ENCODE measurements at regions not wholly inside any gene's neighbourhood (a gene's known extent, or its start where the extent isn't known, plus 50 kb on each side); places are given as distances from the start of the nearest gene placed in this dataset.

- Histone ChIP-seq H3K9me3 (no peaks in the 10 kb centered on the region), H3K4me1 (no peaks in the 10 kb centered on the region), H3K9ac (ENCODE audit: low read depth in 2 of 2, low read length in 2 of 2) (no peak overlapping the region), H3K27me3 (no peaks in the 10 kb centered on the region), H3K27ac (no peak overlapping the region), H3K36me3 (no peaks in the 10 kb centered on the region), H3K4me3 (no peak overlapping the region)
- DNase-seq, result no peak
- intact Hi-C loops (cut with DNase I), result no loop called here
- TF ChIP-seq, protein P1, sequence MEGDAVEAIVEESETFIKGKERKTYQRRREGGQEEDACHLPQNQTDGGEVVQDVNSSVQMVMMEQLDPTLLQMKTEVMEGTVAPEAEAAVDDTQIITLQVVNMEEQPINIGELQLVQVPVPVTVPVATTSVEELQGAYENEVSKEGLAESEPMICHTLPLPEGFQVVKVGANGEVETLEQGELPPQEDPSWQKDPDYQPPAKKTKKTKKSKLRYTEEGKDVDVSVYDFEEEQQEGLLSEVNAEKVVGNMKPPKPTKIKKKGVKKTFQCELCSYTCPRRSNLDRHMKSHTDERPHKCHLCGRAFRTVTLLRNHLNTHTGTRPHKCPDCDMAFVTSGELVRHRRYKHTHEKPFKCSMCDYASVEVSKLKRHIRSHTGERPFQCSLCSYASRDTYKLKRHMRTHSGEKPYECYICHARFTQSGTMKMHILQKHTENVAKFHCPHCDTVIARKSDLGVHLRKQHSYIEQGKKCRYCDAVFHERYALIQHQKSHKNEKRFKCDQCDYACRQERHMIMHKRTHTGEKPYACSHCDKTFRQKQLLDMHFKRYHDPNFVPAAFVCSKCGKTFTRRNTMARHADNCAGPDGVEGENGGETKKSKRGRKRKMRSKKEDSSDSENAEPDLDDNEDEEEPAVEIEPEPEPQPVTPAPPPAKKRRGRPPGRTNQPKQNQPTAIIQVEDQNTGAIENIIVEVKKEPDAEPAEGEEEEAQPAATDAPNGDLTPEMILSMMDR (IDR thresholded peaks at IDR 0.05), result no peak
Observed at GRCh38 chr1:217164403-217164802, 441.2 kb upstream of the ESRRG start.

GRCh38 chr1:217153361-217153760, 430.1 kb upstream of the ESRRG start:
- no peaks in the 10 kb centered on the region for H3K4me1 ChIP-seq
- peaks cover 2% of the 10 kb centered on the region for H3K9me3 ChIP-seq
- H3K36me3 ChIP-seq, result no peaks in the 10 kb centered on the region
- TF ChIP-seq, protein P1 (IDR thresholded peaks at IDR 0.05), result no peak
- H3K9ac ChIP-seq (ENCODE audit: low read depth in 2 of 2, low read length in 2 of 2), result no peak overlapping the region
- H3K27ac ChIP-seq, result no peak overlapping the region
- no peak overlapping the region for H3K4me3 ChIP-seq
- H3K27me3 ChIP-seq, result no peaks in the 10 kb centered on the region
- intact Hi-C loops (cut with DNase I), result no loop called here
- DNase-seq, result no peak

- H3K9ac ChIP-seq (ENCODE audit: low read depth in 2 of 2, low read length in 2 of 2), result no peak overlapping the region
- no peak for DNase-seq
- H3K4me1 ChIP-seq, result no peaks in the 10 kb centered on the region
- no peaks in the 10 kb centered on the region for H3K27me3 ChIP-seq
- TF ChIP-seq, protein P1 (IDR thresholded peaks at IDR 0.05), result no peak
- intact Hi-C loops (cut with DNase I), result no loop called here
- no peak overlapping the region for H3K4me3 ChIP-seq
- H3K36me3 ChIP-seq, result no peaks in the 10 kb centered on the region
- peaks cover 4% of the 10 kb centered on the region for H3K9me3 ChIP-seq
- no peak overlapping the region for H3K27ac ChIP-seq
Observed at GRCh38 chr1:217150366-217150765, 427.1 kb upstream of the ESRRG start.

DNA sequence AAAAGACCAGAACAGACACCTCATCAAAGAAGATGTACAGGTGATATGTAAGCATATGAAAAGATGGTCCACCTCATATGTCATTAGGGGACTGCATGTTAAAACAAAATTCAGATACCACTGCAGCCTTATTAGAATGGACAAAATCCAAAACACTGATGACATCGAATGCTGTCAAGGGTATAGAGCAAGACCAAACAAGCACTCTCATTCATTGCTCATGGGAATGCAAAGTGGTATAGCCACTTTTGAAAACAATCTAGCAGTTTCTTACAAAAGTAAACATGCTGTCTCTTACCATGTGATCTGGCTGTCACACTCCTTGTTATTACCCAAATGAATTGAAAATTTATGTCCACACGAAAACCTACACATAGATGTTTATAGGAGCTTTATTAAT, 426.6 kb upstream of the ESRRG start:
- TF ChIP-seq, protein P1 (IDR thresholded peaks at IDR 0.05), result no peak
- Histone ChIP-seq H3K4me3 (no peak overlapping the region), H3K27ac (no peak overlapping the region), H3K4me1 (no peaks in the 10 kb centered on the region), H3K27me3 (no peaks in the 10 kb centered on the region), H3K9me3 (peaks cover 4% of the 10 kb centered on the region), H3K36me3 (no peaks in the 10 kb centered on the region), H3K9ac (ENCODE audit: low read depth in 2 of 2, low read length in 2 of 2) (no peak overlapping the region)
- no peak for DNase-seq
- intact Hi-C loops (cut with DNase I), result no loop called here

DNA sequence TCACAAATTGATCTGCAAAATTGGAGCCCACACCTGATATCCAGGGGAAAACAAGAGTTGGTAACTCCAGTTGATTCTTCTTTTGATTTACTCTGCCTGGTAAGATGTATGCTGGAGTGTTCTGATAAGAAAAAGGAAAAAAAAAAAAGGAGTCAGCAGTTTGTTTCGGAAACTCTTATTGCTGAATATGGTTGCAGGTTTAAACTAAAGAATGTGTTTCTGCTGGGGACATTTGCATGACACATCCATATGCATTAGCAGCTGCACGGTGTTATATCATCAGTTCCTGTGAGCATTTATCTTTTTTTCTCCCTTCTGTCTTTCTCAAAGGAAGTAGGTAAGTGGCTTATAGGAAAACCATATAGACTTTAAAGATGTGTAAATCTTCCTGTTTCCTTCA, 418.5 kb upstream of the ESRRG start:
- Histone ChIP-seq H3K4me1 (no peaks in the 10 kb centered on the region), H3K9me3 (no peaks in the 10 kb centered on the region), H3K27ac (no peak overlapping the region), H3K9ac (ENCODE audit: low read depth in 2 of 2, low read length in 2 of 2) (no peak overlapping the region), H3K27me3 (peaks cover 35% of the 10 kb centered on the region), H3K4me3 (no peak overlapping the region), H3K36me3 (no peaks in the 10 kb centered on the region)
- no peak for DNase-seq
- intact Hi-C loops (cut with DNase I), result no loop called here
- TF ChIP-seq, protein P1 (IDR thresholded peaks at IDR 0.05), result no peak
